Tibial nerve (tissue), 4 donors: ENCODE measurements at regions not wholly inside any gene's neighbourhood (a gene's known extent, or its start where the extent isn't known, plus 50 kb on each side); places are given as distances from the start of the nearest gene placed in this dataset.

Experiments
- DNase-seq, 2 donors: peaks; one replicate each; pipeline ENCODE4 v3.0.0-alpha.2; 2019; ENCODE audit warnings: low spot score in 2 of 2
- H3K27ac ChIP-seq, 4 donors: fragments of 200-600 bp; sonication (generic) in 3 of 4; one replicate each; pipeline ENCODE4 v1.5.1; 2017 to 2019; ENCODE audit warnings: mild to moderate bottlenecking in 1 of 4
- H3K27me3 ChIP-seq, 2 donors: fragments of 200-600 bp; sonication (generic) in 1 of 2; one replicate each; pipeline versions ENCODE4 v1.5.1 to v1.6.0; 2017 to 2019
- H3K36me3 ChIP-seq, 3 donors: fragments of 200-600 bp; sonication (generic); one replicate each; pipeline ENCODE4 v1.5.1; 2018 to 2019
- H3K4me1 ChIP-seq, 4 donors: fragments of 200-600 bp; sonication (generic) in 3 of 4; one replicate each; pipeline ENCODE4 v1.5.1; 2017 to 2019
- H3K4me3 ChIP-seq, 4 donors: fragments of 200-600 bp; sonication (generic) in 3 of 4; one replicate each; pipeline ENCODE4 v1.5.1; 2017 to 2019; ENCODE audit warnings: mild to moderate bottlenecking in 1 of 4, moderate library complexity in 1 of 4
- H3K9me3 ChIP-seq, 4 donors: fragments of 200-600 bp; sonication (generic) in 3 of 4; one replicate each; pipeline ENCODE4 v1.5.1; 2017 to 2019
- EP300 ChIP-seq, 2 donors: sonication (generic); formaldehyde crosslinking; IDR thresholded peaks; one replicate each; pipeline ENCODE4 v1.6.1; 2017; ENCODE audit warnings: antibody characterized with exemption in 2 of 2, mild to moderate bottlenecking in 1 of 2
- POLR2A ChIP-seq, 2 donors: fragments of 450-650 bp; IDR thresholded peaks; one replicate each; pipeline ENCODE4 v1.6.1; 2017; ENCODE audit warnings: antibody characterized with exemption in 2 of 2, mild to moderate bottlenecking in 2 of 2, moderate library complexity in 2 of 2
- WGBS, 2 donors: methylation state at CpG; one replicate each; pipeline ENCODE4 v1.1.5; 2018; 5-methylcytosine and 5-hydroxymethylcytosine counted together
- TF ChIP-seq, protein P1 (sequence below), 5 experiments: fragments of 200-600 bp in 3 of 5; fragments of 450-650 bp in 2 of 5; sonication (generic) in 3 of 5; IDR thresholded peaks; one replicate each; pipeline ENCODE4 v1.5.1; 2016 to 2019; ENCODE audit warnings: antibody characterized with exemption in 5 of 5, mild to moderate bottlenecking in 3 of 5, moderate library complexity in 2 of 5

DNA sequence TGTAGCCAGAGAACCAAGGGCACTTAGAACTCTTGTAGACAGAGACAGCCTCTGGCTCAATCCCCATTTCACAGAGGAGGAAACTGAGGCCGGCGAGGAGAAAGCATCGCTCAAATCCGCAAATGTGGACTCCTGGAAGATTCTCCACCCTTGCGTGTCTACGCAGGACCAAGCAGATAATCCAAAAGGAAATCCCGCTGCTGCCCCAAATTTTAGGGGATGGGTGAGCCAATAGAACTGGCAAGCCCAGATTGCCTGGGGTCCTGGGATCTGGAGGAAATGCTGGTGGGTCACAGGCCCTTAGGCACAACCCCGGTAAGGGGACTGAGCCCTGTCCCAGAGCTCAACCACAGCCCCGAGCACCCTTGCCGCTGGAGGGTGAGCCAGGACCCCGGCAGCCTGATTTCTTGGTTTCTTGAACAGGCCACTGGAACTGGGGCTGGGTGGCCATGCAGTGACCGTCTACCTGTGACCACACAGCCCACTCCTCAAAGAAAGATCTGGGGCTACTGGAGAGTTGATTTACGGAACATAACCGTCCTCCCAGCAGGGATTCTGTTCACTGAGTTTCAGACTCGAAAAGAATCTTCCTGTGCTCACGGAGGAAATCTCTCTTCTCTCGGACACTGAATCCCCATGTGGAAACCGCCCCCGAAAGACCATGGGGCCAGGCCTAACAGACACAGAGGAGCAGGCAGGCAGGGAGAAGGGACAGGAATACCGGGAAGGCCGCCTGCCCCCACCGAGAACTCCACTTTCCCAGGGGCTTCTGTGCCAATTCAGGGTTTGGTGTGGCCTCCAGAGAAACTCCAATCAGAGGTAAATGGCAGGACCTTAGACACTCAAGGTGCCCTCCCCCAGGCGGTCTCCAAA lies 238.4 kb downstream of the NPHP4 start:
- no peaks in the 10 kb centered on the region for H3K36me3 ChIP-seq
- TF ChIP-seq EP300 (IDR thresholded peaks at IDR 0.05) (no peak), POLR2A (IDR thresholded peaks at IDR 0.05) (no peak)
- TF ChIP-seq, protein P1, sequence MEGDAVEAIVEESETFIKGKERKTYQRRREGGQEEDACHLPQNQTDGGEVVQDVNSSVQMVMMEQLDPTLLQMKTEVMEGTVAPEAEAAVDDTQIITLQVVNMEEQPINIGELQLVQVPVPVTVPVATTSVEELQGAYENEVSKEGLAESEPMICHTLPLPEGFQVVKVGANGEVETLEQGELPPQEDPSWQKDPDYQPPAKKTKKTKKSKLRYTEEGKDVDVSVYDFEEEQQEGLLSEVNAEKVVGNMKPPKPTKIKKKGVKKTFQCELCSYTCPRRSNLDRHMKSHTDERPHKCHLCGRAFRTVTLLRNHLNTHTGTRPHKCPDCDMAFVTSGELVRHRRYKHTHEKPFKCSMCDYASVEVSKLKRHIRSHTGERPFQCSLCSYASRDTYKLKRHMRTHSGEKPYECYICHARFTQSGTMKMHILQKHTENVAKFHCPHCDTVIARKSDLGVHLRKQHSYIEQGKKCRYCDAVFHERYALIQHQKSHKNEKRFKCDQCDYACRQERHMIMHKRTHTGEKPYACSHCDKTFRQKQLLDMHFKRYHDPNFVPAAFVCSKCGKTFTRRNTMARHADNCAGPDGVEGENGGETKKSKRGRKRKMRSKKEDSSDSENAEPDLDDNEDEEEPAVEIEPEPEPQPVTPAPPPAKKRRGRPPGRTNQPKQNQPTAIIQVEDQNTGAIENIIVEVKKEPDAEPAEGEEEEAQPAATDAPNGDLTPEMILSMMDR (IDR thresholded peaks at IDR 0.05): no peak
- WGBS, 2 donors: 80 to 84% methylated on average over 23 of the region's 23 CpGs
- no peak overlapping the region for H3K27ac ChIP-seq
- DNase-seq: peak in 1 of 2 donors; percentile 3
- H3K9me3 ChIP-seq: no peaks in the 10 kb centered on the region
- no peak overlapping the region for H3K4me3 ChIP-seq
- peaks cover 0 to 11% (median 0%) of the 10 kb centered on the region in 4 donors for H3K4me1 ChIP-seq
- H3K27me3 ChIP-seq: peaks cover 0 to 10% of the 10 kb centered on the region in 2 donors

DNA sequence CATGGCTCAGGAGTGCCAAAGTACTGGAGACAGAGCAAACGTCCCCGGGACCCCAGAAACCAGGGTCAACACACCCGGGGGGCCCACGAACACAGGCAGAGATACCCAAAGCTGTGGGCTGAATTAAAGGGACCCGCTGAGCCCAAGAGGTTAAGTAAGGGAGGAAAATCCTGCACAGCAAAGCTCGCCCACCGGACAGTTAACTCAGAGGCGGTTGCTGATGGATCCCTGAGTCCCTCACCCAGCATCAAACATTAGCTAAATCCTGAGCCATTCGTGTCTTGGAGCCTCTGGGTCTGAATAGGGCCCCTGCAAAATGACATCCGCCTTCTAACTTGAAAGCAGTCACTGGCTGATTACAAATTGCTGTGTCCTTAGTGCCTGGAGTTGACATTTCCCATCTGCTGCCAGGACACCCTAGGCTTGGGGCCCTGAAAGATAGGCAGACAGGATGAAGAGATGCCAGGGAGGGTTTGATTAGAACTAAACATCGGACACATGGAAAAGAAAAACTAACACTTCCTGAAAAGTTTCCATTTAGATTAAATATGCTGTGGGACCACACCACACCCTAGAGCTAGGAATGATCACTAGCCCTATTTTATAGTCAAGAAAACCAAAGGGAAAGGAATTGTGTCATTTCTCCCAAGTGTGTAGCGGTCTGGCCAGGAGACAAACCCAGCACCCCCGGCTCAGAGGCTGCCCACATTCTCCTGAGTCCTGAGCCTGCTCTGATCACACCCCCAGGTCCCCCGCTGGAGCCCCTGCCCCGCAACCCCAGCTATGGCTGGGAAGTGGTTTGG lies 239.3 kb downstream of the NPHP4 start:
- peak overlapping the region in 1 of 4 donors; percentile 57 for H3K27ac ChIP-seq
- no peaks in the 10 kb centered on the region for H3K9me3 ChIP-seq
- WGBS, 2 donors: 70 to 75% methylated on average over 15 of the region's 15 CpGs
- H3K4me1 ChIP-seq: peaks cover 0 to 11% (median 0%) of the 10 kb centered on the region in 4 donors
- H3K4me3 ChIP-seq: no peak overlapping the region
- peak in 1 of 2 donors; percentile 6 for DNase-seq
- no peaks in the 10 kb centered on the region for H3K36me3 ChIP-seq
- TF ChIP-seq EP300 (IDR thresholded peaks at IDR 0.05): no peak
- TF ChIP-seq POLR2A (IDR thresholded peaks at IDR 0.05): no peak
- TF ChIP-seq, protein P1 (IDR thresholded peaks at IDR 0.05): no peak
- peaks cover 0 to 10% of the 10 kb centered on the region in 2 donors for H3K27me3 ChIP-seq

DNA sequence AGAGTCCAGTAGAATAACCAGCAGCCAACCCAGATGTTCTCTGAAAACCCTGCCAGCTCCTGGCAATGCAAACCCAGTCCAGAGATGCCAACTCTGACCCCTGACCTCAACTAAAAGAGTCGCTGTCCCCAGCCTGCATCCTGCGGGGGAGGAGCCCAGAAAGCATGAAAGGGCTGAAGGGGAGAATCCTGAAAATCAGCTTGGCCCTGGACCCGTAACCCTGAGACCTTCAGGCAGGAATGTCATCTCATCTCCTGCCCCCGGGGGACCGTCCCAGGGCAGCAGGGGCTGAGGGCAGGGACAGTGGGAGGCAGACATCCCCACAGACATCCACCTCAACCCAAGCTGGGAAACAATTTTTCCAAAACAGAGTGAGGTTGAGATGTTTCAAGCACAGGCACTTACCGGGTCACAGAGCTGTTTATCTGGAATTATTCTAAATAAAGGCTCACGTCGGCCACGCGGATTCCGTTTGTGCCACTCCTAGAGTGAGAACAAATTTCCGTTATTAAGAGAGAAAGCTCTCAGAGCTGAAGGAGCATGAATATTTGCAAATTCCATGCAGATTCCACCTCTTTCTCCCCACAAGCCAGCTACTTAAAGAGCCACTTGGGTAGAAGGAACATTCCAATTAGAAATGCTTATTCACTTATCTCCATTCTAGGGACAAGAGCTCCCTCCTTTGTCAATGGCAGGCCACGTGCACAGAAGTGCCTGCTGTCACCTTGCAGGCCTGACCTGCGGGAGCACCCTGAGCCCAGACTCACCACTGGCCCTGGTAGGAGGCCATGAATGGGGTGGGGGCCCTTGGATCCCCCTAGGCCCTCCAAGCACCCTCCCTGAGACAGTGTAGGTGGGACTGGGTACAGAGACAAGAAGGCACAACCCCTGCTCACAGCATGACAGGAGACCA lies 240.1 kb downstream of the NPHP4 start:
- TF ChIP-seq, protein P1 (IDR thresholded peaks at IDR 0.05): no peak
- no peak for TF ChIP-seq POLR2A (IDR thresholded peaks at IDR 0.05)
- no peak for TF ChIP-seq EP300 (IDR thresholded peaks at IDR 0.05)
- 44 to 45% methylated on average over 14 of the region's 14 CpGs for WGBS, 2 donors
- DNase-seq: peak in 1 of 2 donors; percentile 12
- no peaks in the 10 kb centered on the region for H3K36me3 ChIP-seq
- H3K27me3 ChIP-seq: peaks cover 0 to 10% of the 10 kb centered on the region in 2 donors
- H3K4me3 ChIP-seq: no peak overlapping the region
- peak overlapping the region in 1 of 4 donors; percentile 57 for H3K27ac ChIP-seq
- peaks cover 0 to 11% (median 0%) of the 10 kb centered on the region in 4 donors for H3K4me1 ChIP-seq
- H3K9me3 ChIP-seq: no peaks in the 10 kb centered on the region

DNA sequence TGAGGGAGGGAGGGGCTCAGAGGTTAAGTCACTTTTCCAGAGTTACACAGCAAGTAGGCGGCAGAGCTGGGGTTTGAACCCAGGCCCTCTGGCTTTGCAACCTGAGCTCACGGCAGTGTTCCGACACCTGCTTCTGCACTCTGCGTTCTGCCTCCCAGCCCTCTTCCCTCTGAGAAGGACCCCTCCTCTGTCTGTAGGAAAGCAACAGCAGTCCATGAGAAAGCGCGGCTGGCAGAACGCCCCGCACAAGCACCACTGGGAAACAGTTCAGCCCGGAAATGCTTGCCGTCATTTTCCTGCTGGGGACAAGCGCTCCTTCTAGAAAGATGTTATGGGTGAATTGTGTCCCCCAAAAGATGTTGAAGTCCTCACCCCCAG lies 241.1 kb downstream of the NPHP4 start:
- Histone ChIP-seq H3K36me3 (no peaks in the 10 kb centered on the region), H3K27me3 (peaks cover 0 to 14% of the 10 kb centered on the region in 2 donors), H3K4me1 (peaks cover 0 to 11% (median 0%) of the 10 kb centered on the region in 4 donors), H3K4me3 (no peak overlapping the region), H3K27ac (no peak overlapping the region), H3K9me3 (no peaks in the 10 kb centered on the region)
- WGBS, 2 donors: 70 to 73% methylated on average over 11 of the region's 11 CpGs
- TF ChIP-seq, protein P1 (IDR thresholded peaks at IDR 0.05): no peak
- TF ChIP-seq POLR2A (IDR thresholded peaks at IDR 0.05) (no peak), EP300 (IDR thresholded peaks at IDR 0.05) (no peak)
- peak in 1 of 2 donors; percentile 9 for DNase-seq
